ENCODE measurements at regions not wholly inside any gene's neighbourhood (a gene's known extent, or its start where the extent isn't known, plus 50 kb on each side); places are given as distances from the start of the nearest gene placed in this dataset.
"Not testable (repeated sequence)": the region's sequence is repeated elsewhere in the genome, so short reads cannot be mapped to it uniquely, and the experiment has no call there.

- not testable (repeated sequence) for DNase-seq; H3K27ac ChIP-seq; H3K9me3 ChIP-seq; ATAC-seq (ENCODE audit: low FRiP score in 2 of 2); H3K4me3 ChIP-seq; H3K36me3 ChIP-seq; H3K27me3 ChIP-seq; H3K4me1 ChIP-seq
- WGBS, 2 donors: 90 to 96% methylated on average over 10 of the region's 10 CpGs
These were observed 50.6 kb upstream of the MYL10 start for GRCh38 chr7:101679653-101680173.

GRCh38 chr7:101680406-101681145 lies 51.5 kb upstream of the MYL10 start:
- peak in 1 of 2 donors; percentile 14 for ATAC-seq (ENCODE audit: low FRiP score in 2 of 2)

GRCh38 chr7:101681170-101682007 lies 52.3 kb upstream of the MYL10 start:
- Histone ChIP-seq H3K9me3 (no peaks in the 10 kb centered on the region), H3K4me1 (peaks cover 0 to 5% (median 0%) of the 10 kb centered on the region in 4 donors), H3K27ac (no peak overlapping the region), H3K27me3 (no peaks in the 10 kb centered on the region), H3K36me3 (no peaks in the 10 kb centered on the region), H3K4me3 (no peak overlapping the region)
- ATAC-seq (ENCODE audit: low FRiP score in 2 of 2) (peak; percentile 72 to 74), DNase-seq (no peak)
- 47 to 49% methylated on average over 14 of the region's 14 CpGs for WGBS, 2 donors
- TF ChIP-seq POLR2AphosphoS5 (IDR thresholded peaks at IDR 0.05) (no peak), POLR2A (IDR thresholded peaks at IDR 0.05) (no peak), CTCF (IDR thresholded peaks at IDR 0.05) (no peak), EP300 (IDR thresholded peaks at IDR 0.05) (no peak)

More at GRCh38 chr7:101680406-101681145, 51.5 kb upstream of the MYL10 start:
- peaks cover 0 to 5% (median 0%) of the 10 kb centered on the region in 4 donors for H3K4me1 ChIP-seq
- H3K9me3 ChIP-seq: no peaks in the 10 kb centered on the region
- no peak for DNase-seq
- no peaks in the 10 kb centered on the region for H3K27me3 ChIP-seq
- 88 to 91% methylated on average over 22 of the region's 22 CpGs for WGBS, 2 donors
- no peaks in the 10 kb centered on the region for H3K36me3 ChIP-seq
- no peak overlapping the region for H3K27ac ChIP-seq
- H3K4me3 ChIP-seq: no peak overlapping the region
- TF ChIP-seq CTCF (IDR thresholded peaks at IDR 0.05) (no peak), POLR2AphosphoS5 (IDR thresholded peaks at IDR 0.05) (no peak)

GRCh38 chr7:101684983-101685330 lies 55.9 kb upstream of the MYL10 start:
- H3K4me3 ChIP-seq: no peak overlapping the region
- ATAC-seq (ENCODE audit: low FRiP score in 2 of 2) (no peak), DNase-seq (no peak)
- no peaks in the 10 kb centered on the region for H3K36me3 ChIP-seq
- H3K27me3 ChIP-seq: no peaks in the 10 kb centered on the region
- no peaks in the 10 kb centered on the region for H3K9me3 ChIP-seq
- TF ChIP-seq EP300 (IDR thresholded peaks at IDR 0.05): no peak
- no peak for TF ChIP-seq CTCF (IDR thresholded peaks at IDR 0.05)
- TF ChIP-seq POLR2AphosphoS5 (IDR thresholded peaks at IDR 0.05): no peak
- no peak for TF ChIP-seq POLR2A (IDR thresholded peaks at IDR 0.05)
- H3K4me1 ChIP-seq: peaks cover 9 to 12% (median 9%) of the 10 kb centered on the region in 4 donors
- 52 to 73% methylated on average over 2 to 5 of the region's 5 CpGs for WGBS, 2 donors
- no peak overlapping the region for H3K27ac ChIP-seq

GRCh38 chr7:101686030-101686429 lies 56.9 kb upstream of the MYL10 start:
- ATAC-seq (ENCODE audit: low FRiP score in 2 of 2) (no peak), DNase-seq (no peak)
- Histone ChIP-seq H3K36me3 (no peaks in the 10 kb centered on the region), H3K27ac (no peak overlapping the region), H3K4me1 (peaks cover 9 to 12% (median 9%) of the 10 kb centered on the region in 4 donors), H3K4me3 (no peak overlapping the region), H3K27me3 (no peaks in the 10 kb centered on the region), H3K9me3 (no peaks in the 10 kb centered on the region)
- 76 to 79% methylated on average over 9 of the region's 9 CpGs for WGBS, 2 donors
- TF ChIP-seq POLR2A (IDR thresholded peaks at IDR 0.05) (no peak), CTCF (IDR thresholded peaks at IDR 0.05) (no peak), EP300 (IDR thresholded peaks at IDR 0.05) (no peak), POLR2AphosphoS5 (IDR thresholded peaks at IDR 0.05) (no peak)
